GM06990 (cell line): ENCODE measurements at regions not wholly inside any gene's neighbourhood (a gene's known extent, or its start where the extent isn't known, plus 50 kb on each side); places are given as distances from the start of the nearest gene placed in this dataset.

Source experiments
- DNase-seq: peaks from one replicate; pipeline ENCODE4 v3.0.0-alpha.2; 2011; ENCODE audit not compliant: insufficient read length; ENCODE audit errors: extremely low read depth
- H3K27me3 ChIP-seq: replicated peaks from 2 replicates; pipeline ENCODE4 v1.6.0; 2011; ENCODE audit warnings: low read length; ENCODE audit not compliant: control insufficient read depth, insufficient read depth
- H3K36me3 ChIP-seq: 2 replicates; pipeline ENCODE4 v1.5.1; 2011; ENCODE audit warnings: low read length; ENCODE audit not compliant: control insufficient read depth, insufficient read depth
- H3K4me3 ChIP-seq: replicated peaks from 2 replicates; pipeline ENCODE4 v1.5.1; 2011; ENCODE audit warnings: low read depth, mild to moderate bottlenecking, control low read depth, low read length
- CTCF ChIP-seq: IDR thresholded peaks from 2 replicates; pipeline ENCODE4 v1.5.1; 2011; ENCODE audit warnings: low read length, control low read depth, mild to moderate bottlenecking, inconsistent platforms; ENCODE audit not compliant: insufficient read depth, poor library complexity, severe bottlenecking

GRCh38 chr4:71941001-71941400, 90.8 kb upstream of the NPFFR2 start:
- Histone ChIP-seq H3K36me3 (no peaks in the 10 kb centered on the region), H3K27me3 (no peaks in the 10 kb centered on the region), H3K4me3 (no peak overlapping the region)
- peak; percentile 48 for TF ChIP-seq CTCF
- no peak for DNase-seq

- Histone ChIP-seq H3K4me3 (no peak overlapping the region), H3K27me3 (no peaks in the 10 kb centered on the region), H3K36me3 (no peaks in the 10 kb centered on the region)
- DNase-seq, result no peak
- no peak for TF ChIP-seq CTCF
Measured at GRCh38 chr4:71944956-71945355, 86.8 kb upstream of the NPFFR2 start.

- TF ChIP-seq CTCF, result no peak
- no peaks in the 10 kb centered on the region for H3K36me3 ChIP-seq
- no peak for DNase-seq
- no peaks in the 10 kb centered on the region for H3K27me3 ChIP-seq
- no peak overlapping the region for H3K4me3 ChIP-seq
Measured at GRCh38 chr4:71945791-71946190, 86.0 kb upstream of the NPFFR2 start.

- no peak for TF ChIP-seq CTCF
- DNase-seq, result no peak
- Histone ChIP-seq H3K36me3 (no peaks in the 10 kb centered on the region), H3K27me3 (no peaks in the 10 kb centered on the region), H3K4me3 (no peak overlapping the region)
Measured at GRCh38 chr4:71958978-71959377, 72.8 kb upstream of the NPFFR2 start.

GRCh38 chr4:71962622-71963264, 69.1 kb upstream of the NPFFR2 start:
- TF ChIP-seq CTCF, result no peak
- no peak for DNase-seq
- no peak overlapping the region for H3K4me3 ChIP-seq
- no peaks in the 10 kb centered on the region for H3K27me3 ChIP-seq
- no peaks in the 10 kb centered on the region for H3K36me3 ChIP-seq

GRCh38 chr4:71974681-71975080, 57.1 kb upstream of the NPFFR2 start:
- TF ChIP-seq CTCF, result no peak
- Histone ChIP-seq H3K4me3 (no peak overlapping the region), H3K36me3 (no peaks in the 10 kb centered on the region), H3K27me3 (no peaks in the 10 kb centered on the region)
- DNase-seq, result no peak
